ENCODE measurements at regions not wholly inside any gene's neighbourhood (a gene's known extent, or its start where the extent isn't known, plus 50 kb on each side); places are given as distances from the start of the nearest gene placed in this dataset.
A peak's percentile ranks its signal among the peaks of the same experiment; 100 is the strongest.

- no peak for DNase-seq
- no peaks in the 10 kb centered on the region for H3K4me1 Mint-ChIP-seq
- H3K36me3 Mint-ChIP-seq: no peaks in the 10 kb centered on the region
- no peak overlapping the region for H3K4me3 Mint-ChIP-seq
- no peaks in the 10 kb centered on the region for H3K27me3 Mint-ChIP-seq
- H3K9me3 Mint-ChIP-seq: peaks cover 9% of the 10 kb centered on the region
- CTCF ChIA-PET: no interaction called here
- H3K27ac Mint-ChIP-seq: no peak overlapping the region
These were observed 192.9 kb upstream of the ALG10B start for GRCh38 chr12:38123566-38124246.

- Mint-ChIP-seq H3K4me3 (no peak overlapping the region), H3K4me1 (no peaks in the 10 kb centered on the region), H3K27me3 (no peaks in the 10 kb centered on the region), H3K27ac (no peak overlapping the region), H3K36me3 (no peaks in the 10 kb centered on the region), H3K9me3 (peaks cover 6% of the 10 kb centered on the region)
- no peak for DNase-seq
- CTCF ChIA-PET: no interaction called here
These were observed 192.1 kb upstream of the ALG10B start for GRCh38 chr12:38124247-38125012.

- DNase-seq: no peak
- Mint-ChIP-seq H3K27me3 (peaks cover 7% of the 10 kb centered on the region), H3K27ac (no peak overlapping the region), H3K9me3 (no peaks in the 10 kb centered on the region), H3K36me3 (no peaks in the 10 kb centered on the region), H3K4me1 (no peaks in the 10 kb centered on the region), H3K4me3 (no peak overlapping the region)
- CTCF ChIA-PET: no interaction called here
These were observed 184.4 kb upstream of the ALG10B start for GRCh38 chr12:38132139-38132538.

GRCh38 chr12:38137287-38137686, 179.3 kb upstream of the ALG10B start:
- H3K36me3 Mint-ChIP-seq: no peaks in the 10 kb centered on the region
- peaks cover 8% of the 10 kb centered on the region for H3K4me1 Mint-ChIP-seq
- no peak overlapping the region for H3K27ac Mint-ChIP-seq
- no peak for DNase-seq
- CTCF ChIA-PET: interaction anchor here (1.0 kb wide), 1 partner anchor 153 kb away, joined by 3 read pairs; no protein-coding TSS in a partner anchor
- no peak overlapping the region for H3K4me3 Mint-ChIP-seq
- H3K9me3 Mint-ChIP-seq: no peaks in the 10 kb centered on the region
- peaks cover 21% of the 10 kb centered on the region for H3K27me3 Mint-ChIP-seq

- no peak overlapping the region for H3K4me3 Mint-ChIP-seq
- CTCF ChIA-PET: no interaction called here
- H3K36me3 Mint-ChIP-seq: no peaks in the 10 kb centered on the region
- peaks cover 21% of the 10 kb centered on the region for H3K27me3 Mint-ChIP-seq
- no peaks in the 10 kb centered on the region for H3K9me3 Mint-ChIP-seq
- peaks cover 8% of the 10 kb centered on the region for H3K4me1 Mint-ChIP-seq
- no peak for DNase-seq
- no peak overlapping the region for H3K27ac Mint-ChIP-seq
These were observed 178.9 kb upstream of the ALG10B start for GRCh38 chr12:38137716-38138115.

- peaks cover 8% of the 10 kb centered on the region for H3K4me1 Mint-ChIP-seq
- CTCF ChIA-PET: no interaction called here
- H3K27me3 Mint-ChIP-seq: peaks cover 21% of the 10 kb centered on the region
- H3K36me3 Mint-ChIP-seq: no peaks in the 10 kb centered on the region
- peak overlapping the region; percentile 59 for H3K4me3 Mint-ChIP-seq
- H3K27ac Mint-ChIP-seq: peak overlapping the region; percentile 57
- peak; percentile 68 for DNase-seq
- H3K9me3 Mint-ChIP-seq: no peaks in the 10 kb centered on the region
These were observed 178.1 kb upstream of the ALG10B start for GRCh38 chr12:38138225-38139221.

GRCh38 chr12:38139456-38139855, 177.1 kb upstream of the ALG10B start:
- no peaks in the 10 kb centered on the region for H3K9me3 Mint-ChIP-seq
- no peak for DNase-seq
- CTCF ChIA-PET: no interaction called here
- no peak overlapping the region for H3K4me3 Mint-ChIP-seq
- no peak overlapping the region for H3K27ac Mint-ChIP-seq
- H3K27me3 Mint-ChIP-seq: peaks cover 21% of the 10 kb centered on the region
- no peaks in the 10 kb centered on the region for H3K36me3 Mint-ChIP-seq
- H3K4me1 Mint-ChIP-seq: peaks cover 8% of the 10 kb centered on the region

GRCh38 chr12:38141239-38141638, 175.3 kb upstream of the ALG10B start:
- Mint-ChIP-seq H3K27me3 (peaks cover 17% of the 10 kb centered on the region), H3K4me3 (no peak overlapping the region)

GRCh38 chr12:38141861-38142260, 174.7 kb upstream of the ALG10B start:
- DNase-seq: no peak
- peaks cover 2% of the 10 kb centered on the region for H3K9me3 Mint-ChIP-seq
- H3K27me3 Mint-ChIP-seq: peaks cover 17% of the 10 kb centered on the region
- H3K36me3 Mint-ChIP-seq: no peaks in the 10 kb centered on the region
- CTCF ChIA-PET: no interaction called here
- no peak overlapping the region for H3K27ac Mint-ChIP-seq
- peaks cover 8% of the 10 kb centered on the region for H3K4me1 Mint-ChIP-seq
- H3K4me3 Mint-ChIP-seq: no peak overlapping the region

More at GRCh38 chr12:38141239-38141638, 175.3 kb upstream of the ALG10B start:
- H3K36me3 Mint-ChIP-seq: no peaks in the 10 kb centered on the region
- CTCF ChIA-PET: interaction anchor here (0.5 kb wide), 1 partner anchor 1132 kb away, joined by 3 read pairs; no protein-coding TSS in a partner anchor
- DNase-seq: no peak
- H3K4me1 Mint-ChIP-seq: peaks cover 8% of the 10 kb centered on the region
- no peaks in the 10 kb centered on the region for H3K9me3 Mint-ChIP-seq
- no peak overlapping the region for H3K27ac Mint-ChIP-seq

GRCh38 chr12:38142974-38143373, 173.6 kb upstream of the ALG10B start:
- peaks cover 6% of the 10 kb centered on the region for H3K27me3 Mint-ChIP-seq
- DNase-seq: no peak
- peaks cover 8% of the 10 kb centered on the region for H3K4me1 Mint-ChIP-seq
- H3K36me3 Mint-ChIP-seq: peaks cover 1% of the 10 kb centered on the region
- H3K27ac Mint-ChIP-seq: no peak overlapping the region
- peaks cover 5% of the 10 kb centered on the region for H3K9me3 Mint-ChIP-seq
- no peak overlapping the region for H3K4me3 Mint-ChIP-seq
- CTCF ChIA-PET: no interaction called here

- H3K4me3 Mint-ChIP-seq: no peak overlapping the region
- CTCF ChIA-PET: no interaction called here
- peaks cover under 1% of the 10 kb centered on the region for H3K4me1 Mint-ChIP-seq
- DNase-seq: no peak
- no peak overlapping the region for H3K27ac Mint-ChIP-seq
- H3K36me3 Mint-ChIP-seq: peaks cover 1% of the 10 kb centered on the region
- H3K27me3 Mint-ChIP-seq: no peaks in the 10 kb centered on the region
- H3K9me3 Mint-ChIP-seq: peaks cover 12% of the 10 kb centered on the region
These were observed 172.5 kb upstream of the ALG10B start for GRCh38 chr12:38144049-38144448.

GRCh38 chr12:38144601-38145436, 171.8 kb upstream of the ALG10B start:
- H3K27me3 Mint-ChIP-seq: no peaks in the 10 kb centered on the region
- H3K27ac Mint-ChIP-seq: no peak overlapping the region
- H3K36me3 Mint-ChIP-seq: peaks cover 1% of the 10 kb centered on the region
- H3K4me3 Mint-ChIP-seq: no peak overlapping the region
- CTCF ChIA-PET: no interaction called here
- DNase-seq: no peak
- peaks cover 12% of the 10 kb centered on the region for H3K9me3 Mint-ChIP-seq
- H3K4me1 Mint-ChIP-seq: no peaks in the 10 kb centered on the region

GRCh38 chr12:38149395-38150073, 167.0 kb upstream of the ALG10B start:
- H3K27me3 Mint-ChIP-seq: no peaks in the 10 kb centered on the region
- no peak overlapping the region for H3K27ac Mint-ChIP-seq
- DNase-seq: no peak
- H3K4me1 Mint-ChIP-seq: no peaks in the 10 kb centered on the region
- CTCF ChIA-PET: no interaction called here
- H3K36me3 Mint-ChIP-seq: peaks cover 1% of the 10 kb centered on the region
- H3K4me3 Mint-ChIP-seq: no peak overlapping the region
- H3K9me3 Mint-ChIP-seq: peaks cover 23% of the 10 kb centered on the region
